AG04449 (cell line): ENCODE measurements at regions not wholly inside any gene's neighbourhood (a gene's known extent, or its start where the extent isn't known, plus 50 kb on each side); places are given as distances from the start of the nearest gene placed in this dataset.

Experiments
- CTCF ChIA-PET: fragments of 350-600 bp; formaldehyde crosslinking; extraction: SDS; loops from one replicate; lab custom pipeline; 2021; ENCODE audit warnings: antibody characterized with exemption; lab: Yijun Ruan, JAX
- POLR2A ChIA-PET: fragments of 400-600, 350-600 bp; formaldehyde crosslinking; extraction: SDS; loops from one replicate; lab custom pipeline; 2020; ENCODE audit warnings: antibody characterized with exemption, inconsistent platforms; lab: Yijun Ruan, JAX
- DNase-seq: peaks from one replicate; pipeline ENCODE4 v3.0.0-alpha.2; 2010; ENCODE audit warnings: low read depth, low spot score
- H3K4me3 ChIP-seq: 2 replicates; pipeline ENCODE4 v1.5.1; 2011; ENCODE audit warnings: low read depth, mild to moderate bottlenecking, control low read depth, low read length
- CTCF ChIP-seq: IDR thresholded peaks from one replicate; pipeline ENCODE4 v1.5.1; 2011; ENCODE audit warnings: mild to moderate bottlenecking, moderate library complexity, low read length, control low read depth, inconsistent platforms; ENCODE audit not compliant: insufficient read depth; ENCODE audit errors: missing control alignments

- TF ChIP-seq CTCF: no peak
- DNase-seq: no peak
- ChIA-PET POLR2A (no interaction called here), CTCF (no interaction called here)
- H3K4me3 ChIP-seq: no peak overlapping the region
Measured at GRCh38 chr6:19949155-19949554, 112.0 kb downstream of the ID4 start.

- no peak for DNase-seq
- H3K4me3 ChIP-seq: no peak overlapping the region
- CTCF ChIA-PET: no interaction called here
- TF ChIP-seq CTCF: no peak
- POLR2A ChIA-PET: no interaction called here
Measured at GRCh38 chr6:19964115-19964514, 126.9 kb downstream of the ID4 start.

- TF ChIP-seq CTCF: no peak
- no peak for DNase-seq
- ChIA-PET POLR2A (no interaction called here), CTCF (no interaction called here)
- H3K4me3 ChIP-seq: no peak overlapping the region
Measured at GRCh38 chr6:19968201-19968600, 131.0 kb downstream of the ID4 start.

DNA sequence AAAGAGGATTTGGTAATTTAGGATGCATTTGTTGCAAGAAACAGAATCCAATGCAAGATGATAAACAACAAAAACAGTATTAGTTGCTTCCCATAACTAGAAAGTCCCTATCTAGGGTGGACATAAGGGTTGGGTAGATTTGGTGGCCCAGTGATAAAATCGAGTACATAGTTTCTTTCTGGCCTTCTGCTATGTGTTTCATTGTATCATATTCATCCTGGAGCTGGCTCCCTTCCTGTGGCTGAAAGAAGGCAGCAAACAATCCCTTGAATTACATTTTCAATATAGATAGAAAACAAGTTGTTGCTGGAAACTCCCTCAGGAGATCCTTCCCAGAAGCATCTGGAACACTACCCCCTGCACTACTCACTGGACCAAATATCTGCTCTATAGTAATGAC is 135.1 kb downstream of the ID4 start:
- POLR2A ChIA-PET: no interaction called here

GRCh38 chr6:19976411-19977129 is 139.4 kb downstream of the ID4 start:
- ChIA-PET POLR2A (no interaction called here), CTCF (no interaction called here)
- no peak overlapping the region for H3K4me3 ChIP-seq
- DNase-seq: no peak
- no peak for TF ChIP-seq CTCF

More for the DNA sequence above, 135.1 kb downstream of the ID4 start:
- no peak overlapping the region for H3K4me3 ChIP-seq
- DNase-seq: no peak
- CTCF ChIA-PET: no interaction called here
- no peak for TF ChIP-seq CTCF

DNA sequence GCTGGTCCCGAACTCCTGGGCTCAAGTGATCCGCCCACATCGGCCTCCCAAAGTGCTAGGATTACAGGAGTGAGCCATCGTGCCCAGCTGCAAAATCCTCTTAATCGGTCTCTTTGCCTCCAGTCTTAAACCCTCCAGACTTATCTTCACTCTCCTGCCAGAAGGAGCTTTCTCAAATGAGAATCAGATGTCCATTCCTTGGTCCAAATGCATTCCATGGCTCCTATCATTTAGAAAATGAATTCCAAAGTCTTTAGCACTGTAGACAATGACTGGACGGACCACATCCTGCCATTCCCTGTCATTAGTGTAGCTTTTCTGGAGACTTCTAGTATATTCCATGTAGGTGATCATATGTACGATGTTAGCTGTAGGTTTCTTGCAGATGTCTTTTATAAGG is 141.9 kb downstream of the ID4 start:
- no peak for DNase-seq
- ChIA-PET POLR2A (no interaction called here), CTCF (no interaction called here)
- no peak overlapping the region for H3K4me3 ChIP-seq
- TF ChIP-seq CTCF: no peak
